WERI-Rb-1 (cell line): ENCODE measurements at regions not wholly inside any gene's neighbourhood (a gene's known extent, or its start where the extent isn't known, plus 50 kb on each side); places are given as distances from the start of the nearest gene placed in this dataset.

ENCODE experiments used
- DNase-seq: peaks from one replicate; pipeline ENCODE4 v3.0.0-alpha.2; 2020
- H3K27ac ChIP-seq: fragments of 250-450 bp; sonication (Bioruptor Pico); 2 replicates; pipeline ENCODE4 v1.5.1; 2020; ENCODE audit warnings: mild to moderate bottlenecking, moderate library complexity
- H3K27me3 ChIP-seq: fragments of 250-450 bp; sonication (Bioruptor Pico); 2 replicates; pipeline ENCODE4 v1.5.1; 2021; ENCODE audit warnings: mild to moderate bottlenecking, low read depth, moderate library complexity; ENCODE audit not compliant: insufficient read depth, severe bottlenecking
- H3K36me3 ChIP-seq: fragments of 250-450 bp; sonication (Bioruptor Pico); 2 replicates; pipeline ENCODE4 v1.5.1; 2020; ENCODE audit warnings: mild to moderate bottlenecking, moderate library complexity
- H3K4me3 ChIP-seq: 2 replicates; pipeline ENCODE4 v1.5.1; 2011; ENCODE audit warnings: low read depth, mild to moderate bottlenecking, control low read depth, low read length
- H3K9me3 ChIP-seq: fragments of 250-450 bp; sonication (Bioruptor Pico); 2 replicates; pipeline ENCODE4 v1.5.1; 2021; ENCODE audit warnings: mild to moderate bottlenecking, moderate library complexity; ENCODE audit not compliant: severe bottlenecking
- CTCF ChIP-seq: IDR thresholded peaks from 2 replicates; pipeline ENCODE4 v1.5.1; 2011; ENCODE audit warnings: low read depth, mild to moderate bottlenecking, control low read depth, inconsistent platforms, low read length

GRCh38 chr7:131869986-131870385 is 313.6 kb upstream of the PODXL start:
- H3K36me3 ChIP-seq = no peaks in the 10 kb centered on the region
- TF ChIP-seq CTCF = no peak
- no peaks in the 10 kb centered on the region for H3K9me3 ChIP-seq
- DNase-seq = no peak
- H3K27ac ChIP-seq = no peak overlapping the region
- H3K4me3 ChIP-seq = no peak overlapping the region
- no peaks in the 10 kb centered on the region for H3K27me3 ChIP-seq

- TF ChIP-seq CTCF = no peak
- H3K27me3 ChIP-seq = no peaks in the 10 kb centered on the region
Observed at GRCh38 chr7:131869169-131869844, 312.9 kb upstream of the PODXL start.

GRCh38 chr7:131867461-131867860 is 311.0 kb upstream of the PODXL start:
- Histone ChIP-seq H3K27me3 (no peaks in the 10 kb centered on the region), H3K9me3 (no peaks in the 10 kb centered on the region), H3K36me3 (no peaks in the 10 kb centered on the region), H3K27ac (no peak overlapping the region), H3K4me3 (no peak overlapping the region)
- DNase-seq = no peak
- no peak for TF ChIP-seq CTCF

More at GRCh38 chr7:131869169-131869844, 312.9 kb upstream of the PODXL start:
- Histone ChIP-seq H3K27ac (no peak overlapping the region), H3K4me3 (no peak overlapping the region), H3K36me3 (no peaks in the 10 kb centered on the region), H3K9me3 (no peaks in the 10 kb centered on the region)
- no peak for DNase-seq

- no peak for TF ChIP-seq CTCF
- no peaks in the 10 kb centered on the region for H3K9me3 ChIP-seq
- H3K4me3 ChIP-seq = no peak overlapping the region
- no peak overlapping the region for H3K27ac ChIP-seq
- DNase-seq = no peak
- H3K27me3 ChIP-seq = no peaks in the 10 kb centered on the region
- no peaks in the 10 kb centered on the region for H3K36me3 ChIP-seq
Observed at GRCh38 chr7:131865911-131866310, 309.5 kb upstream of the PODXL start.

- H3K4me3 ChIP-seq = no peak overlapping the region
- no peaks in the 10 kb centered on the region for H3K9me3 ChIP-seq
- no peaks in the 10 kb centered on the region for H3K36me3 ChIP-seq
- H3K27ac ChIP-seq = no peak overlapping the region
- DNase-seq = no peak
- no peaks in the 10 kb centered on the region for H3K27me3 ChIP-seq
- TF ChIP-seq CTCF = no peak
Observed at GRCh38 chr7:131861620-131862346, 305.4 kb upstream of the PODXL start.
